ENCODE measurements at regions not wholly inside any gene's neighbourhood (a gene's known extent, or its start where the extent isn't known, plus 50 kb on each side); places are given as distances from the start of the nearest gene placed in this dataset.

DNA sequence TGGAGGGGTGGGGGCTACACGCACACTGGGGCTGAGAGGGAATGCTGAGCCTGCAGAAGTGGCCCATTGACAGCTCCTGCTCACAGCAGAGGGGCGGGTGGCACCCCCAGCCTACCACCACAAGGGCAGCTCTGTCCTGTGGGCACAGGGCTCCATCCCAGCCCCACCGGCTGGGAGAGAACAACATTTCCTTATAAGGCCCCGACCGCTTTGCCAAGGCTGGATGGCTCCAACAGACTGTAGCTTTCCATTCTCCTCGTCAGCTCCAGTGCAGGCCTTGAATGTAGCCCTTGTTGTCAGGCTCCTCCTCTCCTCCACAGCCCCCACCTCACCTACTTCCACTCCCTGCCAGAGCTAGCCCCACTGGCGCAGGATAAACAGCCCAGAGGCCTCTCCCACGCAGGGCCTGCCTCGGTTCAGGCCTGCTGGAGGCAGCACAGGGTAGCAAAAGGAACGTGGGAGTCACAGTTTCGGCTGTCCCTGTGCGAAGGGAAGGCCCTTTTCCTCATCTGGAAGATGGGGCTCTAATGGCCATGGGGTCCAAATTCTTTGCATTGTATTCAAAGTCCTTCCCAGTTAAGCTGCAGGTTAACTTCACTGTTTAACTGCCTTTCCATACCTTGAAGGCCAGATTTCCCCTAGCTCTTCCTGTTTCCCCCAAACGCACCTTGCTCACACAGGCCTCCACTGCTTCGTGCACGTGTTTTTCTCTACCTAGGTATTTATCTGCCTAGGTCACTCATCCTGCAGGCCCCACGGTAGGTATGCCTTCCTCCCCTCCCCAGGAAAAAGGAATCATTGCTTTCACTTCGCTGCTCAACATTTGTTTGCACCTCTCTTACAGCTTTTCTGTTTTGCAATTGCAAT is 101.6 kb upstream of the LPP start:
- Histone ChIP-seq H3K36me3 (ENCODE audit: control insufficient read depth in 1 of 2, insufficient read depth in 2 of 2, low read length in 2 of 2) (no peaks in the 10 kb centered on the region), H3K9me3 (ENCODE audit: control insufficient read depth in 1 of 2, low read length in 2 of 2) (no peaks in the 10 kb centered on the region), H3K9ac (ENCODE audit: low read depth in 1 of 2, low read length in 2 of 2) (no peak overlapping the region), H3K4me1 (ENCODE audit: control insufficient read depth in 1 of 2, insufficient read depth in 2 of 2, low read length in 2 of 2) (peaks cover 9 to 21% of the 10 kb centered on the region in 2 donors), H3K27ac (ENCODE audit: low read depth, low read length) (peak overlapping the region; percentile 27), H3K4me3 (ENCODE audit: low read depth in 1 of 2, low read length in 2 of 2) (no peak overlapping the region), H3K27me3 (ENCODE audit: control insufficient read depth in 1 of 2, insufficient read depth in 2 of 2, low read length in 2 of 2) (no peaks in the 10 kb centered on the region)

DNA sequence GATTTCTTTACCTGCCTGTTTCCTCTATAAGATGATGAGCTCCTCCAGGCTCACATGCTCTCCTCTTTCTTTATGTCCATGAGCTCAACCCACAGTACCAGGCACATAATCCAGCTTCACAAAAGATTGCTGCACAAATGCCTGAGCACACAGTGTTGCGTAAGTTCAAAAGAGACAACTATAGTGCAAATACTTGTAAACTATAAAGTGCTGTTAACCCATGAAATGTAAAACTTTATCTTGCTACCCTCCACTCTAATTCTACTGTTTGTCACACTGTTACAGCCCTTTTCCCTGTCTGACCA is 101.0 kb upstream of the LPP start:
- no peak overlapping the region for H3K4me3 ChIP-seq (ENCODE audit: low read depth in 1 of 2, low read length in 2 of 2)
- no peaks in the 10 kb centered on the region for H3K9me3 ChIP-seq (ENCODE audit: control insufficient read depth in 1 of 2, low read length in 2 of 2)
- H3K9ac ChIP-seq (ENCODE audit: low read depth in 1 of 2, low read length in 2 of 2) = no peak overlapping the region
- H3K27ac ChIP-seq (ENCODE audit: low read depth, low read length) = no peak overlapping the region
- no peaks in the 10 kb centered on the region for H3K36me3 ChIP-seq (ENCODE audit: control insufficient read depth in 1 of 2, insufficient read depth in 2 of 2, low read length in 2 of 2)
- no peaks in the 10 kb centered on the region for H3K27me3 ChIP-seq (ENCODE audit: control insufficient read depth in 1 of 2, insufficient read depth in 2 of 2, low read length in 2 of 2)
- H3K4me1 ChIP-seq (ENCODE audit: control insufficient read depth in 1 of 2, insufficient read depth in 2 of 2, low read length in 2 of 2) = peaks cover 9 to 21% of the 10 kb centered on the region in 2 donors

DNA sequence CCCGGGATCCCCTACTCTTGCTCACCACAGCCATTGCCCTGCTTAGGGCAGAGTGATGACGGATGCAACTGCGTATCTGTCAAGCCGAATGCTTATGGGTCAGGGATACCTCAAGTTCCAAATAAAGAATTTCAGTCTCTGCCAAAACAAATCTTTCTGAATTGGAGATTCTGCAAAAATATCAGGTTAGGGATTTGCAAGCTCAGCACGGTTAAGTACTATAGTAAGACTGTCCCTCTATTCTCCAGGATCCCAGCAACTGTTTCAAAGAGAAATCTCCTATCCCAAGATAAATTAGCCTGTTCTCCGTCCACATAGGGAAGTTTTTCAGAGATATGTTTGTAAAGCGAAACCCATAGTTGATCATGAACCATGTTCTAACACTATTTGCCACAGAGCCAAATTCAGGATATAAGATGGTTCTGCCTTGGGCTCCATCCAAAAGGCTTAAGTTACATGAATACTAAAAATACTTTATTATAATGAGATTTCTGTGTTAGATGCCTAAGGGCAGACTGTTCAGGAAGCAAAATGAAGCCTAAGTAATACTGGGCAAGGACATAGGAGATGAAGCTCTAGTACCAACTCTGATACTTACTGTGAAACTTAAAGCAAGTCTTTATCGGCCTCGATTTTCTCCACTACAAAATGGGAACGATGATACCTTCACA is 100.1 kb upstream of the LPP start:
- Histone ChIP-seq H3K9ac (ENCODE audit: low read depth in 1 of 2, low read length in 2 of 2) (no peak overlapping the region), H3K9me3 (ENCODE audit: control insufficient read depth in 1 of 2, low read length in 2 of 2) (no peaks in the 10 kb centered on the region), H3K4me1 (ENCODE audit: control insufficient read depth in 1 of 2, insufficient read depth in 2 of 2, low read length in 2 of 2) (peaks cover 9 to 21% of the 10 kb centered on the region in 2 donors), H3K36me3 (ENCODE audit: control insufficient read depth in 1 of 2, insufficient read depth in 2 of 2, low read length in 2 of 2) (no peaks in the 10 kb centered on the region), H3K4me3 (ENCODE audit: low read depth in 1 of 2, low read length in 2 of 2) (no peak overlapping the region), H3K27me3 (ENCODE audit: control insufficient read depth in 1 of 2, insufficient read depth in 2 of 2, low read length in 2 of 2) (no peaks in the 10 kb centered on the region), H3K27ac (ENCODE audit: low read depth, low read length) (no peak overlapping the region)

DNA sequence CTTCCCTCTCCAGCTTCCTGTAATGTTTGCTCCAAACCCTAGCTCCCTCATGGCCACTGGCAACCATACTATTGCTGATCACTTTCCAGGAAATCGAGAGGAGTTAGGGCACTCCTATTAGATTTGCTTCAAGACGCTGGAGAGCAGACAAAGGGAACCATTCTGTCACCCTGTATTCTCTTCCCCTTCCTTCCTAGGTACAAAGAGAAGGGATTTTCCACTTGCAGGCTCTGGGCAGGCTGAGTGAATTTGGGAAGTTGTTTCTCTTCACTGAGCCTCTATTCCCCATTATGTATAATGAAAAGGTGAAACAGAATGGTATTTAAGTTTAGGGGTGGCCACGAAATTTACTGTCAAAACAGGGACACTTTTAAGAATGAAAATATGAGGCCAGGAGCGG is 99.4 kb upstream of the LPP start:
- H3K36me3 ChIP-seq (ENCODE audit: control insufficient read depth in 1 of 2, insufficient read depth in 2 of 2, low read length in 2 of 2) = no peaks in the 10 kb centered on the region
- no peak overlapping the region for H3K27ac ChIP-seq (ENCODE audit: low read depth, low read length)
- H3K4me1 ChIP-seq (ENCODE audit: control insufficient read depth in 1 of 2, insufficient read depth in 2 of 2, low read length in 2 of 2) = peaks cover 9 to 20% of the 10 kb centered on the region in 2 donors

DNA sequence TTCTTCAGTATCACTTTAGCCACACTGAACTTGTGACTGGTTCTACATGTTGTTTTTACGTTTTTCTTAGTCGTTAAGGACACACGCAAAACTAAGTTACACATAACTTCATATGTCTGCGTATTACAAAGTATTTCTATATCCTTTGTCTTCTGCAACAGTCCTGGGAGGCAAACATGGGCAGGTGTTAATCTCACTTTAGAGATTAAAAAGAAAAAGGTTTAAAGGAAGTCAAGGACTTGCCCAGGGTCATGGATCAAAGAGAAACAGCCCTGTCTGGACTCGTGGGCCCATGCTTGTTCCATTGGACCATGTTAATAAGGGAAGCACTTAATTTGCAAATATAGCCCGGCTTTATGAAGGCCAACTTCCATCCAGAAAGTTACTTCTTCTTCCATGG is 98.6 kb upstream of the LPP start:
- Histone ChIP-seq H3K4me1 (ENCODE audit: control insufficient read depth in 1 of 2, insufficient read depth in 2 of 2, low read length in 2 of 2) (peaks cover 6 to 14% of the 10 kb centered on the region in 2 donors), H3K27ac (ENCODE audit: low read depth, low read length) (no peak overlapping the region), H3K36me3 (ENCODE audit: control insufficient read depth in 1 of 2, insufficient read depth in 2 of 2, low read length in 2 of 2) (no peaks in the 10 kb centered on the region), H3K4me3 (ENCODE audit: low read depth in 1 of 2, low read length in 2 of 2) (no peak overlapping the region), H3K9me3 (ENCODE audit: control insufficient read depth in 1 of 2, low read length in 2 of 2) (no peaks in the 10 kb centered on the region), H3K9ac (ENCODE audit: low read depth in 1 of 2, low read length in 2 of 2) (no peak overlapping the region), H3K27me3 (ENCODE audit: control insufficient read depth in 1 of 2, insufficient read depth in 2 of 2, low read length in 2 of 2) (no peaks in the 10 kb centered on the region)

More for the DNA sequence above, 99.4 kb upstream of the LPP start:
- H3K4me3 ChIP-seq (ENCODE audit: low read depth in 1 of 2, low read length in 2 of 2) = no peak overlapping the region
- H3K27me3 ChIP-seq (ENCODE audit: control insufficient read depth in 1 of 2, insufficient read depth in 2 of 2, low read length in 2 of 2) = no peaks in the 10 kb centered on the region
- no peak overlapping the region for H3K9ac ChIP-seq (ENCODE audit: low read depth in 1 of 2, low read length in 2 of 2)
- H3K9me3 ChIP-seq (ENCODE audit: control insufficient read depth in 1 of 2, low read length in 2 of 2) = no peaks in the 10 kb centered on the region

DNA sequence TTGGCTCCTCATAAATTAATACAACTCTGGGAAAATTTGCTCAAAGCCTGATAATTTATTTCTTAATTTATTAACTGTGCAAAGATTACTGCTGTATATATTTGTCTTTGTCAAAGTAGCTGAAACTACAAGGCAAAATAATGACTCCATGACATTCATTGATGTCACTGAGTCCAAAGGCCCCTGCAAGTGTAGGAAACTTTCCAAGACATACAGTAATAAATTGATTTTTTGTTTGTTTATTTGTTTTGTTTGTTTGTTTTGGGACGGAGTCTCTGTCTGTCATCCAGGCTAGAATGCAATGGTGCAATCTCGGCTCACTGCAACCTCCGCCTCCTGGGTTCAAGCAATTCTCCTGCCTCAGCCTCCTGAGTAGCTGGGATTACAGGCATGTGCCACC is 96.8 kb upstream of the LPP start:
- Histone ChIP-seq H3K9ac (ENCODE audit: low read depth in 1 of 2, low read length in 2 of 2) (no peak overlapping the region), H3K9me3 (ENCODE audit: control insufficient read depth in 1 of 2, low read length in 2 of 2) (no peaks in the 10 kb centered on the region), H3K4me3 (ENCODE audit: low read depth in 1 of 2, low read length in 2 of 2) (no peak overlapping the region), H3K27me3 (ENCODE audit: control insufficient read depth in 1 of 2, insufficient read depth in 2 of 2, low read length in 2 of 2) (no peaks in the 10 kb centered on the region), H3K27ac (ENCODE audit: low read depth, low read length) (no peak overlapping the region), H3K36me3 (ENCODE audit: control insufficient read depth in 1 of 2, insufficient read depth in 2 of 2, low read length in 2 of 2) (no peaks in the 10 kb centered on the region), H3K4me1 (ENCODE audit: control insufficient read depth in 1 of 2, insufficient read depth in 2 of 2, low read length in 2 of 2) (peaks cover 6 to 16% of the 10 kb centered on the region in 2 donors)

DNA sequence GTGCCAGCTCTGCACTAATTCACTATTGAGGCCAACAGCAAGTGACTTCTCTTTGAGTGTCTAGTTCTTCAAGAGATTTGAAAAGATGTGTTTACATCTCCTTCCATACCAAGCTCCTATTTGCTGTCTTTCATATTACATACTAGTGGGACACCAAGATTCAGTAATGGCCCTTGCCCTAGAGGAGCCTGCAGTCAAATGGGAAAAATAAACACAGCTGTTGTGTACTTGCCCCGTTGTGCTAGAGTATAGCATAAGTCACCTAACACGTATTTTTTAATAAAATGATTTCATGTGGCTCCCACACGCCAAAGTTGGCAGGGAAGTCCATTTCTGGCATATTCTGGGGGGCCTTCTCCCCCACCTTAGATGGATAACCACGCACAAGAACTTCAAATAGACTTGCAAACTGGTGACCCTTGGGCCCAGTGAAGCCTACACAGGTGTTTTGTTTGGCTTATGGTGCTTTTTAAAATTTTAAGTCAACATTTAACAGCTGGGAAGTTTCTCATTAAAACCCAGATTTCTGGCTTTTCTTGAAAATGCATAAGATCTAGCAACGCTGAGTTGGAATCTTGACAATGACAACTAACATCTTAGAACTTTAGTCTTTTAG is 95.3 kb upstream of the LPP start:
- no peak overlapping the region for H3K4me3 ChIP-seq (ENCODE audit: low read depth in 1 of 2, low read length in 2 of 2)
- no peaks in the 10 kb centered on the region for H3K36me3 ChIP-seq (ENCODE audit: control insufficient read depth in 1 of 2, insufficient read depth in 2 of 2, low read length in 2 of 2)
- no peak overlapping the region for H3K27ac ChIP-seq (ENCODE audit: low read depth, low read length)
- H3K4me1 ChIP-seq (ENCODE audit: control insufficient read depth in 1 of 2, insufficient read depth in 2 of 2, low read length in 2 of 2) = peaks cover 0 to 6% of the 10 kb centered on the region in 2 donors
- no peaks in the 10 kb centered on the region for H3K27me3 ChIP-seq (ENCODE audit: control insufficient read depth in 1 of 2, insufficient read depth in 2 of 2, low read length in 2 of 2)
- H3K9ac ChIP-seq (ENCODE audit: low read depth in 1 of 2, low read length in 2 of 2) = no peak overlapping the region
- no peaks in the 10 kb centered on the region for H3K9me3 ChIP-seq (ENCODE audit: control insufficient read depth in 1 of 2, low read length in 2 of 2)

DNA sequence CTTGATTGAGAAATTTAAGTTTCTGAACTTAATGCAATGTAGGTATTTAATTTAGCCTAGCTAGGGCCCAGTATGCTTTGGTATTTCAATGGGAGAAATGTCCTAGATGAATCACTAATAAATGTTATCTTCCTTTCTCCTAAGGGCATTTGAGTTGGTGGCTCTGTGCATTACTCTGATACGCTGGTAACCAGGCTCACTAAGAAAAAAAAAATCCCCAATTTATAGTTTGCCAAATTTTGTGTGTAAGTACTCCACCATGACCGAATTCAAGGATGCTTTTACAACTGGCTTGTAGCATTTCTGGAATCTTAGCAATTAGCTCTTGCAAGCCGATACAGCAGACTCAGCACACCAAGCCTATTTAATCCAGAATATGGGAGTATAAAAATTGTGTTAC is 94.6 kb upstream of the LPP start:
- Histone ChIP-seq H3K27ac (ENCODE audit: low read depth, low read length) (no peak overlapping the region), H3K4me1 (ENCODE audit: control insufficient read depth in 1 of 2, insufficient read depth in 2 of 2, low read length in 2 of 2) (peaks cover 0 to 6% of the 10 kb centered on the region in 2 donors), H3K9me3 (ENCODE audit: control insufficient read depth in 1 of 2, low read length in 2 of 2) (no peaks in the 10 kb centered on the region), H3K4me3 (ENCODE audit: low read depth in 1 of 2, low read length in 2 of 2) (no peak overlapping the region), H3K27me3 (ENCODE audit: control insufficient read depth in 1 of 2, insufficient read depth in 2 of 2, low read length in 2 of 2) (no peaks in the 10 kb centered on the region), H3K36me3 (ENCODE audit: control insufficient read depth in 1 of 2, insufficient read depth in 2 of 2, low read length in 2 of 2) (no peaks in the 10 kb centered on the region), H3K9ac (ENCODE audit: low read depth in 1 of 2, low read length in 2 of 2) (no peak overlapping the region)

DNA sequence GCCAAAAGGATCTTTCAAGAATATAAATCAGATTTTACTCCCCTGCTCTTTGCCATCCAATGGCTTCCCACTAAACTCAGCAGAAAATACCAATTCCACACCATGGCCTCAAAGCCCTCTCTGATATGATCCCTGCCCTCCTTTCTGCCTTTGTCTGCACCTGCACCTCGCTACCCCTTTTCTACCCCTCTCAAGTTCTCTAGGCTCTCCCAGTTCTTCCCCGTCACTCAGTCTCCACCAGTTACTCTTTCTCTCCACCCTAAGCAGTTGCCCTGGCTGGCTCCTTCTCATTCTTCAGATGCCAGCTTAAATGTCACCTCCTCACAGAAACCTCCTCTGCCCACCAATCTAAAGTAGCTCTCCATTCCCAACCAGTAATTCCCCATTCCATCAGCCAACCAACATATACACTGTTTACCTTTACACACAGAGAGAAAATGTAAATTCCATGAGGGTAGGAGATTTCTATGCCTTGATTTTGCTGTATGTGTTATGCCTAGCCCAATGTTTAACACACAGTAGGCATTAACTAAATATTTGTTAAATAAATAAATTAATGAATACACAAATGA is 93.6 kb upstream of the LPP start:
- H3K9ac ChIP-seq (ENCODE audit: low read depth in 1 of 2, low read length in 2 of 2) = no peak overlapping the region
- no peaks in the 10 kb centered on the region for H3K36me3 ChIP-seq (ENCODE audit: control insufficient read depth in 1 of 2, insufficient read depth in 2 of 2, low read length in 2 of 2)
- H3K27me3 ChIP-seq (ENCODE audit: control insufficient read depth in 1 of 2, insufficient read depth in 2 of 2, low read length in 2 of 2) = no peaks in the 10 kb centered on the region
- no peak overlapping the region for H3K27ac ChIP-seq (ENCODE audit: low read depth, low read length)
- no peaks in the 10 kb centered on the region for H3K9me3 ChIP-seq (ENCODE audit: control insufficient read depth in 1 of 2, low read length in 2 of 2)
- H3K4me1 ChIP-seq (ENCODE audit: control insufficient read depth in 1 of 2, insufficient read depth in 2 of 2, low read length in 2 of 2) = peaks cover 0 to 6% of the 10 kb centered on the region in 2 donors
- no peak overlapping the region for H3K4me3 ChIP-seq (ENCODE audit: low read depth in 1 of 2, low read length in 2 of 2)
